H1 (cell line): ENCODE measurements at regions not wholly inside any gene's neighbourhood (a gene's known extent, or its start where the extent isn't known, plus 50 kb on each side); places are given as distances from the start of the nearest gene placed in this dataset.

Source experiments
- CHD7 ChIP-seq: fragments of 300-600 bp; sonication (generic); IDR thresholded peaks from 2 replicates; pipeline ENCODE4 v1.7.1; 2012; ENCODE audit warnings: low read length, moderate library complexity, mild to moderate bottlenecking, inconsistent platforms; ENCODE audit not compliant: insufficient replicate concordance
- CREB1 ChIP-seq: IDR thresholded peaks from 2 replicates; pipeline ENCODE4 v1.6.1; 2012; ENCODE audit warnings: inconsistent platforms
- E2F6 ChIP-seq: IDR thresholded peaks from 2 replicates; pipeline ENCODE4 v1.6.1; 2012; ENCODE audit warnings: inconsistent platforms
- FOSL1 ChIP-seq: IDR thresholded peaks from 2 replicates; pipeline ENCODE4 v1.6.1; 2011; ENCODE audit warnings: mild to moderate bottlenecking, low read depth, low read length, moderate library complexity; ENCODE audit not compliant: insufficient read depth
- RNF2 ChIP-seq: fragments of 200-900, 300-1000 bp; sonication (generic); IDR thresholded peaks from 2 replicates; pipeline ENCODE4 v1.7.1; 2016; ENCODE audit warnings: borderline replicate concordance, low read depth, mild to moderate bottlenecking, antibody characterized with exemption, low read length; ENCODE audit not compliant: poor library complexity, severe bottlenecking; ENCODE audit errors: missing control alignments
- SRF ChIP-seq: IDR thresholded peaks from 2 replicates; pipeline ENCODE4 v1.6.1; 2011; ENCODE audit warnings: mild to moderate bottlenecking, low read depth, low read length, moderate library complexity
- TAF1 ChIP-seq: IDR thresholded peaks from 2 replicates; pipeline ENCODE4 v1.6.1; 2011; ENCODE audit warnings: mild to moderate bottlenecking, low read depth, low read length
- TBP ChIP-seq: IDR thresholded peaks from 2 replicates; pipeline ENCODE4 v1.6.1; 2011; ENCODE audit warnings: low read depth, low read length, improper control_type of control experiment
- USF2 ChIP-seq: IDR thresholded peaks from 2 replicates; pipeline ENCODE4 v1.6.1; 2011; ENCODE audit warnings: low read length, improper control_type of control experiment

GRCh38 chr2:12068796-12069538, 322.5 kb downstream of the LPIN1 start (continued):
- TF ChIP-seq CHD7 (no peak), E2F6 (no peak), TBP (no peak), RNF2 (no peak), SRF (no peak), TAF1 (no peak), USF2 (no peak), FOSL1 (no peak), CREB1 (no peak)
